ENCODE measurements at regions not wholly inside any gene's neighbourhood (a gene's known extent, or its start where the extent isn't known, plus 50 kb on each side); places are given as distances from the start of the nearest gene placed in this dataset.

- TF ChIP-seq CTCF (conservative IDR thresholded peaks at IDR 0.05 in 1 of 2, IDR thresholded peaks at IDR 0.05 in 1 of 2; ENCODE audit: extremely low read depth in 1 of 2, insufficient read depth in 1 of 2, low read depth in 1 of 2, low read length in 2 of 2) (no peak), EZH2 (IDR thresholded peaks at IDR 0.05; ENCODE audit: borderline replicate concordance, low read length) (no peak)
Observed at GRCh38 chr9:102355982-102356381, 617.5 kb upstream of the GRIN3A start.

All from mammary epithelial cell (primary cell).